ENCODE measurements at regions not wholly inside any gene's neighbourhood (a gene's known extent, or its start where the extent isn't known, plus 50 kb on each side); places are given as distances from the start of the nearest gene placed in this dataset.

- TF ChIP-seq CTCF (conservative IDR thresholded peaks at IDR 0.05; ENCODE audit: low read length) (no peak), EZH2phosphoT487 (IDR thresholded peaks at IDR 0.05; ENCODE audit: borderline replicate concordance) (no peak)
Measured at GRCh38 chr16:77509796-77510195, 75.0 kb upstream of the ADAMTS18 start.

All from Loucy (cell line).